ENCODE measurements at regions not wholly inside any gene's neighbourhood (a gene's known extent, or its start where the extent isn't known, plus 50 kb on each side); places are given as distances from the start of the nearest gene placed in this dataset.

DNA sequence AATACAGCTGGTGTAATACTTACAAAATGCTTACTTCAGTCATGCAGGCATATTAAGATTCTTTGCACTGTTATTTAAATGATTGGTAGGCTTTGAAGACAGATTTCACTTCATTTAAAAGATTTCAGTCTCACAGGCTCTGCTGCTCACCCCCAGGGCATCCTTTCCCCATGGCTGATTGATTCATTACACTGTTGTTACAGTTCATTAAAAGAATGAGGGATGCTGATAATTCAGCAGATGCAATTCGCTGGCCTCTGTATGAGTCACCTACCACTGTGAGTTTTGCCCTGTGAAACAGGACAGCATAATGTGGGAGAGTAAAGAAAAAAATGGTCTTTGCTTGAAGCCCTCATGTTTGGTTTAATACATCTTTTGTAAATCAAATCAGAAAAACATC lies 246.9 kb downstream of the CYLC2 start:
- Histone ChIP-seq H3K27me3 (replicated peaks; ENCODE audit: control insufficient read depth, insufficient read depth, low read length) (no peaks in the 10 kb centered on the region), H3K9me3 (ENCODE audit: control insufficient read depth, low read length) (no peaks in the 10 kb centered on the region), H3K36me3 (ENCODE audit: control insufficient read depth, insufficient read depth, low read length, severe bottlenecking) (no peaks in the 10 kb centered on the region), H3K4me3 (ENCODE audit: low read length) (no peak overlapping the region), H3K9ac (ENCODE audit: low read length) (no peak overlapping the region), H3K4me1 (ENCODE audit: control insufficient read depth, insufficient read depth, low read length) (no peaks in the 10 kb centered on the region)
- DNase-seq (ENCODE audit: low read depth), result no peak

DNA sequence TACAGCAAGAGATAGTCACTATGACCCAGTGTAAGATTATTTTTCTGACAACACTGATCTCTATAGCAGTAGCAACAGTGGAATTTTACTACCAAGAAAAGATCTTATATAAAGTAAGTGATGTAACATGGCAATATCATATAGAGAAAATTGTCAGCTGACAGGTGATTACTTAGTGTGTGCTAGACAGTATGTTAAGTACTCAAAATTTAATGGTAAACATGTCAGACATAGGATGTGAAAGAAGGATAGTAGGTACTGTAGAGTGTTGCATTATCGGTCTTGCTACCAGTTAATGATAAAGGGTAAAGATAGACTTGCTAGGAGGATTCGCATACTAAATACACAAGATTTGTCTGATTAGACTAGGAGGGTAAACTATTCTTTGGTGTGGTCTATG lies 247.4 kb downstream of the CYLC2 start:
- H3K4me1 ChIP-seq (ENCODE audit: control insufficient read depth, insufficient read depth, low read length), result no peaks in the 10 kb centered on the region
- no peaks in the 10 kb centered on the region for H3K9me3 ChIP-seq (ENCODE audit: control insufficient read depth, low read length)
- H3K9ac ChIP-seq (ENCODE audit: low read length), result no peak overlapping the region
- DNase-seq (ENCODE audit: low read depth), result no peak
- no peaks in the 10 kb centered on the region for H3K27me3 ChIP-seq (replicated peaks; ENCODE audit: control insufficient read depth, insufficient read depth, low read length)
- H3K36me3 ChIP-seq (ENCODE audit: control insufficient read depth, insufficient read depth, low read length, severe bottlenecking), result no peaks in the 10 kb centered on the region
- no peak overlapping the region for H3K4me3 ChIP-seq (ENCODE audit: low read length)

DNA sequence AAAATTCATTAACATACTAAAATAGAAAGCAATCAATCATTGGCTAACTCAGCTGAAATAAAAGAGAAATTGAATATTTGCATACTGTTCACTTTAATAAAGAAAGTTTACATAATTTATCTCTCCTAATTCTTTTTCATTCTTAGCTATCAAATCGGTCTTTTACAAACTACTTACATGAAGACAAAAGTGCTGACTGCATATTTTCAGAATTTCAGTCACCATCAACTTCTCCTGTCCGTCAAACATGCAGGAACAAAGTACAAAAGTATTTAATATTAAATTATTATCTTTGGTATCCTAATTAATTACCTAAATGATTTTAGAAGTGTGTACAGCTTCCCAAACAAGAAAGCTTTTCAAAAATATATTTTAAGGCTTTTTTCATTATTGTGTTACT lies 248.4 kb downstream of the CYLC2 start:
- Histone ChIP-seq H3K36me3 (ENCODE audit: control insufficient read depth, insufficient read depth, low read length, severe bottlenecking) (no peaks in the 10 kb centered on the region), H3K9ac (ENCODE audit: low read length) (no peak overlapping the region), H3K4me3 (ENCODE audit: low read length) (no peak overlapping the region), H3K4me1 (ENCODE audit: control insufficient read depth, insufficient read depth, low read length) (no peaks in the 10 kb centered on the region), H3K27me3 (replicated peaks; ENCODE audit: control insufficient read depth, insufficient read depth, low read length) (no peaks in the 10 kb centered on the region), H3K9me3 (ENCODE audit: control insufficient read depth, low read length) (no peaks in the 10 kb centered on the region)
- no peak for DNase-seq (ENCODE audit: low read depth)

DNA sequence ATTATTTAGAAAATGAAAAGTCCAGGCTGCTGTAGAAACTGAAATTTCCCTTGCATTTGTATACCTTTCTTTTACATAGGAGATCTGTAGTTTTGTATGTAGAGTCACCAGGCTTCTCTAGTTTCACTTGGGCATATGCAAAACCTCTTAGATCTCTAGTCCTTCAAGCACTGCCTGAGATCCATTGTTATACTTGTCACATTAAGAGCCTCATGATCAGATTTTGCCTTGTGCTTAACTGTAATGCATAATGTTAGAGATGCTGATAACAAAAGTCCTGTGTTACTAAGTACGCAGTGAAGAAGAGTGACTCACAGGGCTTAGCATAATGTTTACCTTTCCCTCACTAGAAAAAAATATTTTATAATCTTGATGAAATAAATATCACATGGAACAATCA lies 250.2 kb downstream of the CYLC2 start:
- Histone ChIP-seq H3K4me1 (ENCODE audit: control insufficient read depth, insufficient read depth, low read length) (no peaks in the 10 kb centered on the region), H3K4me3 (ENCODE audit: low read length) (no peak overlapping the region), H3K9me3 (ENCODE audit: control insufficient read depth, low read length) (no peaks in the 10 kb centered on the region), H3K36me3 (ENCODE audit: control insufficient read depth, insufficient read depth, low read length, severe bottlenecking) (no peaks in the 10 kb centered on the region), H3K9ac (ENCODE audit: low read length) (no peak overlapping the region), H3K27me3 (replicated peaks; ENCODE audit: control insufficient read depth, insufficient read depth, low read length) (no peaks in the 10 kb centered on the region)
- no peak for DNase-seq (ENCODE audit: low read depth)

DNA sequence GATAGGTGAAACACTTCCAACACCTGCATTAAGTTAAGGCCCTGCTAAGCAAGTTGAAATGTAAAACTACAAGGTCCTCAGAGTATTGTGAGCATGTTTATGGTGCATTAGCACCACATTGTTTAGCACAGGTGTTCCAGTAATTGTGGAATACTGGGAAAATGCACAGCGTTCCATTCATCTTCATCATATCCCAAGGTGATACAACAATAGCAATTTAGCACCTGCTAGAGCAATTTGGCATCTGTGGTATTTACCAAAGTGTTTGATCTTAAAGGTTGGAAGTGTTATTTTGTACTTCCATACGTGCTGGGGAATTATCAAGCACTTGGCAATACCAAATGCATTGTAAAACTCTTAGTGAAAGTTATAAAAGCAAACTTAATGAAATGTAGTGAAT lies 266.8 kb downstream of the CYLC2 start:
- no peaks in the 10 kb centered on the region for H3K27me3 ChIP-seq (replicated peaks; ENCODE audit: control insufficient read depth, insufficient read depth, low read length)
- H3K9ac ChIP-seq (ENCODE audit: low read length), result no peak overlapping the region
- H3K4me3 ChIP-seq (ENCODE audit: low read length), result no peak overlapping the region
- H3K4me1 ChIP-seq (ENCODE audit: control insufficient read depth, insufficient read depth, low read length), result no peaks in the 10 kb centered on the region
- no peak for DNase-seq (ENCODE audit: low read depth)
- H3K9me3 ChIP-seq (ENCODE audit: control insufficient read depth, low read length), result peaks cover 6% of the 10 kb centered on the region
- H3K36me3 ChIP-seq (ENCODE audit: control insufficient read depth, insufficient read depth, low read length, severe bottlenecking), result no peaks in the 10 kb centered on the region

DNA sequence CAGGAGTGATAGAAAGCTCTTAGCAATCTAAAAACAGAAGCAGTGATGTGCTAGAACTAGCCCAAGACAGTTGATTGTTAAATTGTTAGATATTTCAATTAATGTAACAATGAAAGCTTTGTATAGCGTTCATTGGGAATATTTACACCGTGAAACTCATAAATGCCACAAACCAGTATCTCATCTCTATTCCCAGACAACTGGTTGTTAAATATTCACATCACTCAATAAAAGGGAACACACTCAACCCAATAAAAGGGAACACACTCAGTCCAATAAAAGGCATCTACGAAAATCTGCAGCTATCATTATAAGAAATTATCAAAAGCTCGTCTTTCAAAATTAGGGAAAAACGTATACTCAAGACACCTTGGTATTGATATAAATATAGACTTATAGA lies 270.9 kb downstream of the CYLC2 start:
- no peaks in the 10 kb centered on the region for H3K27me3 ChIP-seq (replicated peaks; ENCODE audit: control insufficient read depth, insufficient read depth, low read length)
- H3K9me3 ChIP-seq (ENCODE audit: control insufficient read depth, low read length), result peaks cover 15% of the 10 kb centered on the region
- no peak overlapping the region for H3K4me3 ChIP-seq (ENCODE audit: low read length)
- no peak overlapping the region for H3K9ac ChIP-seq (ENCODE audit: low read length)
- H3K4me1 ChIP-seq (ENCODE audit: control insufficient read depth, insufficient read depth, low read length), result no peaks in the 10 kb centered on the region
- DNase-seq (ENCODE audit: low read depth), result no peak
- no peaks in the 10 kb centered on the region for H3K36me3 ChIP-seq (ENCODE audit: control insufficient read depth, insufficient read depth, low read length, severe bottlenecking)

DNA sequence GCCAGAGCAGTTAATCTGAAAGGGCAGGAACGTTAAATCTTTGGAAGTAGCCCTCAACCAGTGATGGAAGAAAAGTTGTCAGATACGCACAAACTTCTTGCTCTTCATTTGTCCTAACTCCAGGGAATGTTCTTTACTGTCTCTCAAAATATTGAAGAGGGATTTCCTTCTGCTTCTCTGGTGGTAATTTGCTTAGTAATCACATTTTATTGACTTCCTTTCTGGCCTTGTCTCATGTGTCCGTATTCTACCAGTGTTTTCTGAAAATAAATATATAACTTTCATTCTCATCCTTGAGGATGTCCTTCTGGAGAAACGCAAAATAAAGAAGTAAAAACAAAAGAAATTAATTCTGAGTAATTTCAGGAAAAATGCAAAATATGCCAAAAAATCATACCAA lies 282.1 kb downstream of the CYLC2 start:
- Histone ChIP-seq H3K9ac (ENCODE audit: low read length) (no peak overlapping the region), H3K9me3 (ENCODE audit: control insufficient read depth, low read length) (peaks cover 3% of the 10 kb centered on the region), H3K36me3 (ENCODE audit: control insufficient read depth, insufficient read depth, low read length, severe bottlenecking) (no peaks in the 10 kb centered on the region), H3K4me1 (ENCODE audit: control insufficient read depth, insufficient read depth, low read length) (no peaks in the 10 kb centered on the region), H3K4me3 (ENCODE audit: low read length) (no peak overlapping the region), H3K27me3 (replicated peaks; ENCODE audit: control insufficient read depth, insufficient read depth, low read length) (no peaks in the 10 kb centered on the region)
- DNase-seq (ENCODE audit: low read depth), result no peak

DNA sequence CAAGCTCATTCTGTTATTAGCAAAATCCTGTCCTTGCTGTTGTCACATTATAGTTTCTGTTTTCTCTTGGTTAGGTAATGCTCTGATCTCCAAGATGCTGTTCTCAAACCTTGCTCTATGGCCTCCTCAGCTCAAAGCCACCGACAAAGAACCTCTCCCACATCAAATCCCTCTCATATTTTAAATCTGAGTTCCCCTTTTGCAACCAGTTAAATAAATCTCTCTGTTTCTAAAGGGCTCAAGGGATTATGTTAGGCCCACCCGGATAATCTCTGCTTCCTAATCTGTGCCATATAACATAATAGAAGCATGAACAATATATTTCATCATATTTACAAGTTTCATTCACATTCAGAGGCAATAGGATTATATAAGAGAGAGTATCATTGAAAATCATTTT lies 286.0 kb downstream of the CYLC2 start:
- DNase-seq (ENCODE audit: low read depth), result no peak

DNA sequence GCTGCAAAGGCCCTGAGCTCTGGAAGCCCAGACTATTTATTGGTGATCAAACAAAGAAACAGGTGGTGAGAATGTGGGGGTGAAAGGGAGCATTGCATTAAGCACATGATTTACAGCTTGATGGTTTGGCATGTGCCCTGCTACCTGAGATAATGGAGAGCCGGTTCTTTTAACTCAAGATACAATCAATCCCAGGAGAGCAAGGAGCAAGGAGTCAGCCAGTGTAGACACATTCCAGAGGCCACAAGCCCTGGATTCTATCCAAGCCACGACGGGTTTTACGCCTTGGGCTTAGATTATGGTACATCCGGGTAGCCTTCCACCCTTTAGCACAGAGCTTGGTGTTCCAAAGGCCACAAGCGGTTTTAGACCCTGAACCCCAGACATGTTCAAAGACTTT lies 292.2 kb downstream of the CYLC2 start:
- H3K27me3 ChIP-seq (replicated peaks; ENCODE audit: control insufficient read depth, insufficient read depth, low read length), result no peaks in the 10 kb centered on the region
- no peak overlapping the region for H3K4me3 ChIP-seq (ENCODE audit: low read length)
- DNase-seq (ENCODE audit: low read depth), result no peak
- H3K36me3 ChIP-seq (ENCODE audit: control insufficient read depth, insufficient read depth, low read length, severe bottlenecking), result no peaks in the 10 kb centered on the region
- no peaks in the 10 kb centered on the region for H3K4me1 ChIP-seq (ENCODE audit: control insufficient read depth, insufficient read depth, low read length)
- no peak overlapping the region for H3K9ac ChIP-seq (ENCODE audit: low read length)
- no peaks in the 10 kb centered on the region for H3K9me3 ChIP-seq (ENCODE audit: control insufficient read depth, low read length)

More for the DNA sequence above, 286.0 kb downstream of the CYLC2 start:
- Histone ChIP-seq H3K4me3 (ENCODE audit: low read length) (no peak overlapping the region), H3K36me3 (ENCODE audit: control insufficient read depth, insufficient read depth, low read length, severe bottlenecking) (no peaks in the 10 kb centered on the region), H3K4me1 (ENCODE audit: control insufficient read depth, insufficient read depth, low read length) (no peaks in the 10 kb centered on the region), H3K9me3 (ENCODE audit: control insufficient read depth, low read length) (no peaks in the 10 kb centered on the region), H3K27me3 (replicated peaks; ENCODE audit: control insufficient read depth, insufficient read depth, low read length) (no peaks in the 10 kb centered on the region), H3K9ac (ENCODE audit: low read length) (no peak overlapping the region)

DNA sequence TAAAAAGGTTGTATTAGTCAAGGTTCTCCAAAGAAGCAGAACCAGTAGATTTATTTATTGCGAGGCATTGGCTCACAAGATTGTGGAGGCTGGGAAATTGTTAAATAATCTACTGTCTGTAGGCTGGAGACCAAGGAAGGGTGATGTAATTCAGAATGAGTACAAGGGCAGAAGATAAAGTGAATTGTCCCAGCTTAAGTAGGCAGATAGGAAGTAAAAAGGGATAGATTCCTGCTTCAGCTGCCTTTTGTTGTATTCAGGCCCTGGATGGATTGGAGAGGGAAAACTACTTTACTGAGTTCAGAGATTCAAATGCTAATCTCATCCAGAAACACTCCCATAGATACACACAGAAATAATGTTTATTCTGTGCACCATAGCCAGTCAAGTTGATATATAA lies 301.1 kb downstream of the CYLC2 start:
- no peak overlapping the region for H3K9ac ChIP-seq (ENCODE audit: low read length)
- DNase-seq (ENCODE audit: low read depth), result no peak
- no peaks in the 10 kb centered on the region for H3K9me3 ChIP-seq (ENCODE audit: control insufficient read depth, low read length)
- no peaks in the 10 kb centered on the region for H3K36me3 ChIP-seq (ENCODE audit: control insufficient read depth, insufficient read depth, low read length, severe bottlenecking)
- no peaks in the 10 kb centered on the region for H3K27me3 ChIP-seq (replicated peaks; ENCODE audit: control insufficient read depth, insufficient read depth, low read length)
- no peaks in the 10 kb centered on the region for H3K4me1 ChIP-seq (ENCODE audit: control insufficient read depth, insufficient read depth, low read length)
- no peak overlapping the region for H3K4me3 ChIP-seq (ENCODE audit: low read length)

DNA sequence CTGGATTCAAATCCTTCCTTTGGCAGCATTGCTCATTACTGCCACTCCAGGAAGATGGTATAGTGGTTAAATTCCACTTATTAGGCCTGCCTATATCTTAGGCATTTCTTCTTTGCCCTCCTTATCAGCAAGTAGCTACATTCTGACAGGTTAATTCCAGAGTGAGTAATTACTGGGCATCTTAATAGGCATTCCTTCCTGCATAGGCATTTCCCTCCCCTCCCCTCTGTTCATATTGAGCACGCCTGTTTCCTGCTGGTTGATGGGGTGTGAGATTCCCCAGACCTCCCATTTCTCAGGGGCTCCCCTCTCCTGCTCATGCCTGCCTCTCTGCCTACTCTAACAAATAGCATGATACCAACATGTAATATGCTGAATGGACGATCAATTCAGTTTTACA lies 305.9 kb downstream of the CYLC2 start:
- Histone ChIP-seq H3K4me3 (ENCODE audit: low read length) (no peak overlapping the region), H3K9me3 (ENCODE audit: control insufficient read depth, low read length) (peaks cover 10% of the 10 kb centered on the region), H3K36me3 (ENCODE audit: control insufficient read depth, insufficient read depth, low read length, severe bottlenecking) (no peaks in the 10 kb centered on the region), H3K27me3 (replicated peaks; ENCODE audit: control insufficient read depth, insufficient read depth, low read length) (no peaks in the 10 kb centered on the region), H3K4me1 (ENCODE audit: control insufficient read depth, insufficient read depth, low read length) (no peaks in the 10 kb centered on the region), H3K9ac (ENCODE audit: low read length) (no peak overlapping the region)
- DNase-seq (ENCODE audit: low read depth), result no peak

DNA sequence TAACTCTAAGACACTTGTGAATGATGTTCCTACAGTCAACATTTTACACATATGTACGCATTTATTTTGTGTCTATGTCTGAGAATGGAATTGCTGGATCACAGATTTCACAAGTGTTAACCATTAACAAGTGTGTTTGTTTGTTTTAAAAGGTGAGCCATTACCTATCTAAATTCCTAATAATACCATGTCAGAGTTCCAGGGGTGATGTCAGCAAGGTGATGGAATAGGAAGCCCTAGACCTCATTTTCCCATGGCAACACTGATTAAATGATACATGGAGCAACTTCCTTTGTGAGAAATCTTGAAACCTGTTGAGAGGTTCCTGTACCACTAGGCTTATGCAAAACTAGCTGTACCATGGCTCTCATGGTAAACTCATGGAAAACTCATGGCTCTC lies 309.7 kb downstream of the CYLC2 start:
- no peaks in the 10 kb centered on the region for H3K4me1 ChIP-seq (ENCODE audit: control insufficient read depth, insufficient read depth, low read length)
- no peak overlapping the region for H3K4me3 ChIP-seq (ENCODE audit: low read length)
- no peak overlapping the region for H3K9ac ChIP-seq (ENCODE audit: low read length)
- H3K27me3 ChIP-seq (replicated peaks; ENCODE audit: control insufficient read depth, insufficient read depth, low read length), result no peaks in the 10 kb centered on the region
- peaks cover 16% of the 10 kb centered on the region for H3K9me3 ChIP-seq (ENCODE audit: control insufficient read depth, low read length)
- DNase-seq (ENCODE audit: low read depth), result no peak
- no peaks in the 10 kb centered on the region for H3K36me3 ChIP-seq (ENCODE audit: control insufficient read depth, insufficient read depth, low read length, severe bottlenecking)

All from adipocyte (in vitro differentiated cells).